Erythroblast (primary cell): ENCODE measurements at regions not wholly inside any gene's neighbourhood (a gene's known extent, or its start where the extent isn't known, plus 50 kb on each side); places are given as distances from the start of the nearest gene placed in this dataset.

Experiments
- GATA1 ChIP-seq: IDR thresholded peaks from 2 replicates; pipeline ENCODE4 v1.6.1; 2011; ENCODE audit warnings: low read depth, mild to moderate bottlenecking, control low read depth, low read length, moderate library complexity
- POLR2A ChIP-seq: IDR thresholded peaks from 2 replicates; pipeline ENCODE4 v1.6.1; 2011; ENCODE audit warnings: mild to moderate bottlenecking, low read length

DNA sequence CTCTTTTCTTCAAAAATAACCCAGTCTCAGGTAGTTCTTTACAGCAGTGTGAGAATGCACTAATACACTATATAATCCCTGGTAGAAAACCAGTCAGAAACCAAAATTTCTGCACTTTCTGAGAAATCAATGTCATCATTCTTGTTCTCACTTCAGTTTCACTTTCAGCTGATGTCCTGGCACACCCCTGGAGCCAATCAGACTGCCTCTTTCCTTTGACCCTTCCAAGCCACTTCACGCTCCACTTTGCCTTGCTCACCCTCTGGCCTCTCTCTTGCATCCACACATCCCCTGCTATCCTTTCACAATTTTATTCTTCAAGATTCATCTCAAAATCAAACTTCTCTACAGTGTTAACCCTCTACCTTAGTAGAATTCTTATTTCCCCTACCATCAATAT, 181.1 kb downstream of the ASCL1 start:
- no peak for TF ChIP-seq GATA1
- no peak for TF ChIP-seq POLR2A
